GM04503 (cell line): ENCODE measurements at regions not wholly inside any gene's neighbourhood (a gene's known extent, or its start where the extent isn't known, plus 50 kb on each side); places are given as distances from the start of the nearest gene placed in this dataset.
"Not testable (repeated sequence)": the region's sequence is repeated elsewhere in the genome, so short reads cannot be mapped to it uniquely, and the experiment has no call there.

ENCODE experiments used
- DNase-seq: peaks from one replicate; pipeline ENCODE4 v3.0.0-alpha.2; 2012; ENCODE audit warnings: low read depth

- no peak for DNase-seq
These were observed 593.3 kb upstream of the NCAM2 start for GRCh38 chr21:20404915-20405314.

- DNase-seq = no peak
These were observed 579.9 kb upstream of the NCAM2 start for GRCh38 chr21:20418353-20418752.

GRCh38 chr21:20419772-20420171 lies 578.4 kb upstream of the NCAM2 start:
- DNase-seq = no peak

GRCh38 chr21:20424943-20425342 lies 573.3 kb upstream of the NCAM2 start:
- DNase-seq = no peak

- DNase-seq = no peak
These were observed 572.4 kb upstream of the NCAM2 start for GRCh38 chr21:20425856-20426255.

- no peak for DNase-seq
These were observed 557.9 kb upstream of the NCAM2 start for GRCh38 chr21:20440338-20440737.

- no peak for DNase-seq
These were observed 554.6 kb upstream of the NCAM2 start for GRCh38 chr21:20443558-20444155.

GRCh38 chr21:20445971-20446370 lies 552.2 kb upstream of the NCAM2 start:
- no peak for DNase-seq

GRCh38 chr21:20451046-20451445 lies 547.2 kb upstream of the NCAM2 start:
- DNase-seq = no peak

- DNase-seq = no peak
These were observed 545.3 kb upstream of the NCAM2 start for GRCh38 chr21:20452935-20453334.

GRCh38 chr21:20459838-20460237 lies 538.4 kb upstream of the NCAM2 start:
- no peak for DNase-seq

GRCh38 chr21:20463362-20463761 lies 534.8 kb upstream of the NCAM2 start:
- DNase-seq = no peak

GRCh38 chr21:20469361-20469760 lies 528.8 kb upstream of the NCAM2 start:
- no peak for DNase-seq

- DNase-seq = no peak
These were observed 511.9 kb upstream of the NCAM2 start for GRCh38 chr21:20486303-20486702.

GRCh38 chr21:20502915-20503314 lies 495.3 kb upstream of the NCAM2 start:
- not testable (repeated sequence) for DNase-seq

- no peak for DNase-seq
These were observed 490.4 kb upstream of the NCAM2 start for GRCh38 chr21:20507783-20508182.

- no peak for DNase-seq
These were observed 486.9 kb upstream of the NCAM2 start for GRCh38 chr21:20511216-20511880.

GRCh38 chr21:20515446-20515845 lies 482.8 kb upstream of the NCAM2 start:
- DNase-seq = no peak

GRCh38 chr21:20519076-20519475 lies 479.1 kb upstream of the NCAM2 start:
- DNase-seq = no peak

GRCh38 chr21:20522611-20523010 lies 475.6 kb upstream of the NCAM2 start:
- DNase-seq = no peak

GRCh38 chr21:20523191-20523590 lies 475.0 kb upstream of the NCAM2 start:
- no peak for DNase-seq

GRCh38 chr21:20527731-20528460 lies 470.3 kb upstream of the NCAM2 start:
- DNase-seq = no peak

- no peak for DNase-seq
These were observed 461.1 kb upstream of the NCAM2 start for GRCh38 chr21:20537130-20537529.
